GM23338 (cell line): ENCODE measurements at regions not wholly inside any gene's neighbourhood (a gene's known extent, or its start where the extent isn't known, plus 50 kb on each side); places are given as distances from the start of the nearest gene placed in this dataset.

Experiments used
- CTCF ChIP-seq, 2 experiments: fragments of 200-600 bp in 1 of 2; sonication (generic) in 1 of 2; conservative IDR thresholded peaks; 2 replicates each; pipeline versions ENCODE4 v1.5.1 to v1.6.1; 2016 to 2017; ENCODE audit warnings: antibody characterized with exemption in 2 of 2, low read depth in 2 of 2, mild to moderate bottlenecking in 2 of 2, moderate library complexity in 1 of 2
- EZH2 ChIP-seq: fragments of 200-600 bp; sonication (generic); IDR thresholded peaks from one replicate; pipeline ENCODE4 v1.8.0; 2017; ENCODE audit warnings: antibody characterized with exemption, mild to moderate bottlenecking, low read depth; ENCODE audit not compliant: unreplicated experiment
- POLR2AphosphoS5 ChIP-seq: IDR thresholded peaks from 2 replicates; pipeline ENCODE4 v1.6.1; 2016; ENCODE audit warnings: antibody characterized with exemption, low read depth

- TF ChIP-seq CTCF (conservative IDR thresholded peaks at IDR 0.05; ENCODE audit: low read depth in 2 of 2) (no peak), EZH2 (no peak), POLR2AphosphoS5 (no peak)
Measured at GRCh38 chr17:33814852-33815251, 440.2 kb upstream of the CCL2 start.
